ENCODE measurements at regions not wholly inside any gene's neighbourhood (a gene's known extent, or its start where the extent isn't known, plus 50 kb on each side); places are given as distances from the start of the nearest gene placed in this dataset.

DNA sequence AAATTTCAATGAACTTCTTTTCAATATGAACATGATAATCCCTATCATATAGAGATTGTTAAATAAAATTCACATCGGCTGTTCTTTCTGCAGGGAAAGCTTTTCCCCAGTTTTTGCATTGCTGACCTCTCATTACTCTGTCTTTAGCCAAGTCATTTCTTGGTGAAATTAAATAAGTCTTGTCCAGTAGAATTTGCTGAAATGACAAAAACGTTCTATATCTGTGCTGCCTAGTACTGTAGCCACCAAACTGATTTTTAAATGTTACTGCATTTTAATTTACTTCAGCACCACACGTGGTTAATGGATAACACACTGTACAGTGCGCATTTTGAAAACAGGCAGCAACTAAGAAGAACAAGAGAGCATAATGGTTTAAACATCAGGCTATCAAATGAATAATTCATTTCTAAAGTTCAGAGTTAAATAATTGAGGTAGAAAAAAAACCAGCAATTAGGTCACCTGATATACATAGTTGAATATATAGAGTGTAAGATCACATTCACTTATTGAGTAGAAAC lies 178.9 kb downstream of the LIG4 start:
- no peaks in the 10 kb centered on the region for H3K9me3 ChIP-seq (replicated peaks; ENCODE audit: control insufficient read depth, insufficient read depth, low read length)
- no peaks in the 10 kb centered on the region for H3K27me3 ChIP-seq (ENCODE audit: control insufficient read depth in 2 of 2, insufficient read depth in 2 of 2, low read length in 2 of 2)
- H3K36me3 ChIP-seq (ENCODE audit: control insufficient read depth in 2 of 2, extremely low read depth in 1 of 2, insufficient read depth in 2 of 2, low read length in 2 of 2) = no peaks in the 10 kb centered on the region
- H3K4me2 ChIP-seq (ENCODE audit: insufficient read depth, low read length) = no peak overlapping the region
- no peaks in the 10 kb centered on the region for H3K4me1 ChIP-seq (ENCODE audit: control insufficient read depth, extremely low read depth, insufficient read depth, low read length)
- no peaks in the 10 kb centered on the region for H3K9me1 ChIP-seq (replicated peaks; ENCODE audit: control insufficient read depth, extremely low read depth, insufficient read depth, low read length)
- ChIA-PET POLR2A (no interaction called here), CTCF (no interaction called here)
- dilution Hi-C loops (cut with MboI; ENCODE audit: extremely low pct_ligation_motif_present, low sequenced_read_pairs) (no loop called here), intact Hi-C loops (cut with micrococcal nuclease) (no loop called here)
- no peak overlapping the region for H3K27ac ChIP-seq (ENCODE audit: insufficient read depth, low read depth, low read length)
- DNase-seq (ENCODE audit: low read depth, low spot score) = no peak
- TF ChIP-seq, protein P1, sequence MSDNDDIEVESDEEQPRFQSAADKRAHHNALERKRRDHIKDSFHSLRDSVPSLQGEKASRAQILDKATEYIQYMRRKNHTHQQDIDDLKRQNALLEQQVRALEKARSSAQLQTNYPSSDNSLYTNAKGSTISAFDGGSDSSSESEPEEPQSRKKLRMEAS (IDR thresholded peaks at IDR 0.05; ENCODE audit: insufficient read depth, insufficient read length) = no peak
- TF ChIP-seq FOS (IDR thresholded peaks at IDR 0.05; ENCODE audit: borderline replicate concordance, insufficient read depth, low read length) (no peak), GATA2 (IDR thresholded peaks at IDR 0.05; ENCODE audit: insufficient read depth, insufficient read length, low read depth, low read length) (no peak), MYC (IDR thresholded peaks at IDR 0.05; ENCODE audit: low read depth, low read length) (no peak), POLR2A (IDR thresholded peaks at IDR 0.05; ENCODE audit: low read depth, low read length) (no peak), EZH2 (IDR thresholded peaks at IDR 0.05; ENCODE audit: borderline replicate concordance, low read depth, low read length, severe bottlenecking) (no peak), JUN (IDR thresholded peaks at IDR 0.05; ENCODE audit: borderline replicate concordance, insufficient read depth, insufficient read length, low read depth) (no peak)
- TF ChIP-seq, protein P2, sequence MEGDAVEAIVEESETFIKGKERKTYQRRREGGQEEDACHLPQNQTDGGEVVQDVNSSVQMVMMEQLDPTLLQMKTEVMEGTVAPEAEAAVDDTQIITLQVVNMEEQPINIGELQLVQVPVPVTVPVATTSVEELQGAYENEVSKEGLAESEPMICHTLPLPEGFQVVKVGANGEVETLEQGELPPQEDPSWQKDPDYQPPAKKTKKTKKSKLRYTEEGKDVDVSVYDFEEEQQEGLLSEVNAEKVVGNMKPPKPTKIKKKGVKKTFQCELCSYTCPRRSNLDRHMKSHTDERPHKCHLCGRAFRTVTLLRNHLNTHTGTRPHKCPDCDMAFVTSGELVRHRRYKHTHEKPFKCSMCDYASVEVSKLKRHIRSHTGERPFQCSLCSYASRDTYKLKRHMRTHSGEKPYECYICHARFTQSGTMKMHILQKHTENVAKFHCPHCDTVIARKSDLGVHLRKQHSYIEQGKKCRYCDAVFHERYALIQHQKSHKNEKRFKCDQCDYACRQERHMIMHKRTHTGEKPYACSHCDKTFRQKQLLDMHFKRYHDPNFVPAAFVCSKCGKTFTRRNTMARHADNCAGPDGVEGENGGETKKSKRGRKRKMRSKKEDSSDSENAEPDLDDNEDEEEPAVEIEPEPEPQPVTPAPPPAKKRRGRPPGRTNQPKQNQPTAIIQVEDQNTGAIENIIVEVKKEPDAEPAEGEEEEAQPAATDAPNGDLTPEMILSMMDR (IDR thresholded peaks at IDR 0.05; ENCODE audit: extremely low read depth in 1 of 2, insufficient read depth in 1 of 2, low read depth in 1 of 2, low read length in 2 of 2) = no peak
- H2AFZ ChIP-seq (ENCODE audit: low read depth, low read length) = no peak overlapping the region
- no peak for FAIRE-seq
- H3K4me3 ChIP-seq (replicated peaks in 1 of 3; ENCODE audit: insufficient read depth in 1 of 3, low read depth in 1 of 3, low read length in 3 of 3) = no peak overlapping the region
- BruUV-seq (replicated peaks) = no TSS peak
- H4K20me1 ChIP-seq (replicated peaks; ENCODE audit: control insufficient read depth, extremely low read depth, insufficient read depth, low read length) = no peaks in the 10 kb centered on the region
- H3K9ac ChIP-seq (replicated peaks; ENCODE audit: extremely low read depth, insufficient read depth, low read length) = no peak overlapping the region
- H3K79me2 ChIP-seq (ENCODE audit: control insufficient read depth, insufficient read depth, low read length) = no peaks in the 10 kb centered on the region
